Transverse colon (tissue), 4 donors: ENCODE measurements at regions not wholly inside any gene's neighbourhood (a gene's known extent, or its start where the extent isn't known, plus 50 kb on each side); places are given as distances from the start of the nearest gene placed in this dataset.

Source experiments
- DNase-seq: peaks from one replicate; pipeline ENCODE4 v3.0.0-alpha.2; 2019
- H3K27ac ChIP-seq, 4 donors: fragments of 200-600 bp; sonication (generic); 2 replicates each; pipeline ENCODE4 v1.5.1; 2016 to 2018; ENCODE audit warnings: inconsistent platforms in 4 of 4
- H3K27me3 ChIP-seq: fragments of 200-600 bp; sonication (generic); 2 replicates; pipeline ENCODE4 v1.5.1; 2017; ENCODE audit warnings: inconsistent platforms
- H3K36me3 ChIP-seq, 4 donors: fragments of 200-600 bp; sonication (generic); 2 replicates each; pipeline ENCODE4 v1.5.1; 2017 to 2019; ENCODE audit warnings: inconsistent platforms in 4 of 4
- H3K4me1 ChIP-seq, 4 donors: fragments of 200-600 bp; sonication (generic); 2 replicates each; pipeline ENCODE4 v1.5.1; 2017 to 2020; ENCODE audit warnings: inconsistent platforms in 4 of 4
- H3K4me3 ChIP-seq, 4 donors: fragments of 200-600 bp; sonication (generic); 1 replicate in 1 of 4; 2 replicates in 3 of 4; pipeline versions ENCODE4 v1.5.1 to v1.6.1; 2017 to 2019; ENCODE audit warnings: inconsistent platforms in 4 of 4
- H3K9me3 ChIP-seq, 2 donors: fragments of 200-600 bp; sonication (generic); 2 replicates each; pipeline ENCODE4 v1.5.1; 2017 to 2019; ENCODE audit warnings: inconsistent platforms in 2 of 2
- CTCF ChIP-seq, 5 experiments: fragments of 200-600 bp in 3 of 5; fragments of 450-650 bp in 2 of 5; sonication (generic) in 3 of 5; IDR thresholded peaks; 1 replicate in 2 of 5; 2 replicates in 3 of 5; pipeline ENCODE4 v1.5.1; 2016 to 2017; ENCODE audit warnings: antibody characterized with exemption in 5 of 5, inconsistent platforms in 3 of 5, mild to moderate bottlenecking in 2 of 5, moderate library complexity in 1 of 5
- EP300 ChIP-seq: sonication (generic); formaldehyde crosslinking; IDR thresholded peaks from one replicate; pipeline ENCODE4 v1.6.1; 2017; ENCODE audit warnings: antibody characterized with exemption, low read depth
- POLR2A ChIP-seq: fragments of 450-650 bp; IDR thresholded peaks from one replicate; pipeline ENCODE4 v1.6.1; 2016; ENCODE audit warnings: antibody characterized with exemption, mild to moderate bottlenecking, moderate library complexity
- POLR2AphosphoS5 ChIP-seq, 3 donors: sonication (generic); formaldehyde crosslinking; IDR thresholded peaks; one replicate each; pipeline ENCODE4 v1.6.1; 2016; ENCODE audit warnings: antibody characterized with exemption in 3 of 3
- WGBS, 2 donors: methylation state at CpG; one replicate each; pipeline ENCODE4 v1.1.5; 2018; ENCODE audit warnings: low coverage in 1 of 2; 5-methylcytosine and 5-hydroxymethylcytosine counted together
- in situ Hi-C, 4 donors: fragments of 200-750 bp; cut with MboI; loops; one replicate each; pipeline versions ENCODE4 v1.15.0 to v1.15.1; 2017; ENCODE audit warnings: low sequenced_read_pairs in 3 of 4, low pct_ligation_motif_present in 1 of 4, low pct_unique_long_range_greater_than_20kb in 1 of 4
- intact Hi-C: fragments of 100-400 bp; cut with DNase I; formaldehyde crosslinking; loops from one replicate; pipeline ENCODE4 v1.15.1; 2023; ENCODE audit warnings: low total_unique reads

- no peak for TF ChIP-seq CTCF (IDR thresholded peaks at IDR 0.05)
- TF ChIP-seq EP300, result no peak
- no peak for TF ChIP-seq POLR2A
- TF ChIP-seq POLR2AphosphoS5 (IDR thresholded peaks at IDR 0.05), result no peak
- in situ Hi-C loops, result loop anchor here in 1 of 4 donors (25.0 kb wide), 1 partner anchor 109 kb away; no protein-coding TSS in a partner anchor
- H3K4me1 ChIP-seq, result no peaks in the 10 kb centered on the region
- no peak for DNase-seq
- no peak overlapping the region for H3K4me3 ChIP-seq
- 57 to 69% methylated on average over 3 to 5 of the region's 5 CpGs for WGBS, 2 donors
- intact Hi-C loops, result no loop called here
- H3K27ac ChIP-seq, result no peak overlapping the region
- no peaks in the 10 kb centered on the region for H3K27me3 ChIP-seq
- no peaks in the 10 kb centered on the region for H3K9me3 ChIP-seq
- H3K36me3 ChIP-seq, result no peaks in the 10 kb centered on the region
Measured at GRCh38 chr18:56221195-56222065, 417.0 kb downstream of the TXNL1 start.

GRCh38 chr18:56217406-56217805, 421.0 kb downstream of the TXNL1 start:
- Histone ChIP-seq H3K27ac (no peak overlapping the region), H3K27me3 (no peaks in the 10 kb centered on the region), H3K9me3 (no peaks in the 10 kb centered on the region), H3K4me3 (no peak overlapping the region), H3K4me1 (no peaks in the 10 kb centered on the region), H3K36me3 (no peaks in the 10 kb centered on the region)
- in situ Hi-C loops, result loop anchor here in 1 of 4 donors (25.0 kb wide), 1 partner anchor 105 kb away; no protein-coding TSS in a partner anchor
- TF ChIP-seq CTCF (IDR thresholded peaks at IDR 0.05), result no peak
- TF ChIP-seq POLR2A, result no peak
- TF ChIP-seq POLR2AphosphoS5 (IDR thresholded peaks at IDR 0.05), result no peak
- no peak for TF ChIP-seq EP300
- DNase-seq, result no peak
- 86% methylated on average over 1 of the region's 1 CpG; no CpG with 5 or more reads in 1 of the 2 donors for WGBS, 2 donors
- intact Hi-C loops, result no loop called here

GRCh38 chr18:56214706-56215105, 423.7 kb downstream of the TXNL1 start:
- no peak for TF ChIP-seq CTCF (IDR thresholded peaks at IDR 0.05)
- TF ChIP-seq POLR2AphosphoS5 (IDR thresholded peaks at IDR 0.05), result no peak
- no peak for TF ChIP-seq EP300
- no peak for TF ChIP-seq POLR2A
- H3K4me3 ChIP-seq, result no peak overlapping the region
- no peaks in the 10 kb centered on the region for H3K27me3 ChIP-seq
- H3K36me3 ChIP-seq, result no peaks in the 10 kb centered on the region
- in situ Hi-C loops (loop anchor here in 1 of 4 donors (25.0 kb wide), 1 partner anchor 102 kb away; no protein-coding TSS in a partner anchor), intact Hi-C loops (no loop called here)
- no peak overlapping the region for H3K27ac ChIP-seq
- no peaks in the 10 kb centered on the region for H3K9me3 ChIP-seq
- 36% methylated on average over 1 of the region's 1 CpG; no CpG with 5 or more reads in 1 of the 2 donors for WGBS, 2 donors
- H3K4me1 ChIP-seq, result no peaks in the 10 kb centered on the region
- no peak for DNase-seq

GRCh38 chr18:56210520-56210919, 427.9 kb downstream of the TXNL1 start:
- no peak overlapping the region for H3K4me3 ChIP-seq
- 76 to 100% methylated on average over 1 to 3 of the region's 3 CpGs for WGBS, 2 donors
- in situ Hi-C loops, result loop anchor here in 1 of 4 donors (25.0 kb wide), 1 partner anchor 98 kb away; no protein-coding TSS in a partner anchor

More at GRCh38 chr18:56210520-56210919, 427.9 kb downstream of the TXNL1 start:
- no peak for DNase-seq
- TF ChIP-seq CTCF (IDR thresholded peaks at IDR 0.05) (no peak), POLR2AphosphoS5 (IDR thresholded peaks at IDR 0.05) (no peak), POLR2A (no peak), EP300 (no peak)
- Histone ChIP-seq H3K27ac (no peak overlapping the region), H3K9me3 (no peaks in the 10 kb centered on the region), H3K4me1 (no peaks in the 10 kb centered on the region), H3K27me3 (no peaks in the 10 kb centered on the region), H3K36me3 (no peaks in the 10 kb centered on the region)
- intact Hi-C loops, result no loop called here
